ENCODE measurements at regions not wholly inside any gene's neighbourhood (a gene's known extent, or its start where the extent isn't known, plus 50 kb on each side); places are given as distances from the start of the nearest gene placed in this dataset.
"Not testable (repeated sequence)": the region's sequence is repeated elsewhere in the genome, so short reads cannot be mapped to it uniquely, and the experiment has no call there.

DNA sequence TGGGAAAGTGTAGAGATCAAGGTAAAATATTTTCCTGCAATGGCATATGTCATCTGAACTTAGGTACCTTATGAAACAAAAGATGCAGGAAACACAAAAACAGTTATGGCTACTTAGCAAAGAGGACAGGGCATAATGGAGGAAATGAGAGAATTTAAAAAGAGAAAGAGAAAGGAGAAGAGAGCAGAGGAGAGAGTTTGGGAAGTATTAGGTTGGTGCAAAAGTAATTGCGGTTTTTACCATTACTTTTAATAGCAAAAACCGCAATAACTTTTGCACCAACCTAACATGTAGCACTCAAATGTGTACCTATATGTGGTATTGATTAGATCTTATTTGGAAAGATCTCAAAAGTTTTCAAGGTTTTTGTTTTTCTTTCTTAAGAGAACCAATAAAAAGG, 160.1 kb upstream of the ACTBL2 start:
- DNase-seq, result no peak

DNA sequence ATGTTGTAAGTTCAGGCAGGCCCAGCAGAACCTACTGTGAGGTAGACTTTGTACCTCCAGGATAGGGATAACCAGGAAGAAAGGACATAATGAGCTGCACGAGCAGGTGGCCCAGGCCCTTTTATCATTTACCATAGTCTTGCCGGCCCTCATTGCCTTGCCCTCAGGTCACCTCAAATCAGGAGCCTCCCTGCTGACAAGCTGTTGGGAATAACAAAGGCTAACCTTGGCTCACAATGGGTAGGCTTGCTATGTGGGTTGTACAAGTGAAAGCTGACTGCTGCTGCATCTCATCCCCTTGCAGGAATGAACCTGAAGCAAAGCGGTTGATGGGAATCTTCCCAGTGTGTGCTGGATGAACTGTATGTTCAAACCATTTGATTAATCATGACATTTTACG, 159.5 kb upstream of the ACTBL2 start:
- no peak for DNase-seq

DNA sequence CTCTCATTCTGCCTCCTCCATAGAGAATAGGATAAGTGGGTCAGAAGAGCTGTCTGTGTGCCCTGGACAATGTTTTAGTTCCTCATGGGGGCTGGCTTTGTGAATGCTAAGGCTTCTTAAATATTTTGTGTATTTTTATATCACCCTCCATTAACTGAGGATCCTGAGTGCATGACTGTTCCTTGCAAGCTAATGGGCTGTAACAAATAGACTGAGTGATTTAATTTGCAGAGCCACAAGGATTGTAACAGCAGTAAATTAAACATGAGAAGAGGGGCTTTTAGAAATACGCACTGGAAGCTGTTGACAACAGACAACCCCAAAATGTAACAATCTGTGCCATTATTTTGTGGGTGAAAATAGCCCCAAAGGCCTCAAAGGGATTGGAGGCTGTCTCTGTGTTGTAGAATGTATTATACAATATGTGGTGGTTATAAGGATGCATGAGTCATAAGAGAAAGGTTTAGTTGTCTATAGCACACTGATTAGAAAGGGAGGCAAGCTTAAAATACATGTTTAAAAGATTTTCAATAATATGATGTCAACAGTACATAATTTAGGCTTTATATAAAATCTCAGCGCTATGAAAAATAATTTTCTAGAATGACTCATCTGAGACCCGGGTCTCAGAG, 152.7 kb upstream of the ACTBL2 start:
- DNase-seq, result no peak

DNA sequence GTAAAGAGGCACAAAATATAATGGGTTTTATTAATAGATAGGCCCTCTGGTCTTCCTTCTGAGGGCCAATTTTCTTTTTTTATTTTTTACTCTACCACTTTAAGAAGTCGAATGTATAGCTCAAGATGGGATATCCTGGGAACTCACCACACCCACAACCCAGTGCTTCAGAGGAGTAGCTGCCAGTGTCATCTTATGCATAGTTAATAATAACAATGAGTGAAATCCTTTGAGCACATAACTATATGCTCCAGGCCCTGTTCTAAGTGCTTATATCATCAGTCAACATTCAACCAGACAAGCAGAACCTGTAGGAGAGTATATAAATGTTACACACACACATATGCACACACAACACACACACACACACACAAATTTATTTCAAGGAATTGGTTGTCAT, 150.3 kb upstream of the ACTBL2 start:
- no peak for DNase-seq

DNA sequence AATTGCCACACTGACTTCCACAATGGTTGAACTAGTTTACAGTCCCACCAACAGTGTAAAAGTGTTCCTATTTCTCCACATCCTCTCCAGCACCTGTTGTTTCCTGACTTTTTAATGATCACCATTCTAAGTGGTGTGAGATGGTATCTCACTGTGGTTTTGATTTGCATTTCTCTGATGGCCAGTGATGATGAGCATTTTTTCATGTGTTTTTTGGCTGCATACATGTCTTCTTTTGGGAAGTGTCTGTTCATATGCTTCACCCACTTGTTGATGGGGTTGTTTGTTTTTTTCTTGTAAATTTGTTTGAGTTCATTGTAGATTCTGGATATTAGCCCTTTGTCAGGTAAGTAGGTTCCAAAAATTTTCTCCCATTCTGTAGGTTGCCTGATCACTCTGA, 148.5 kb upstream of the ACTBL2 start:
- not testable (repeated sequence) for DNase-seq

DNA sequence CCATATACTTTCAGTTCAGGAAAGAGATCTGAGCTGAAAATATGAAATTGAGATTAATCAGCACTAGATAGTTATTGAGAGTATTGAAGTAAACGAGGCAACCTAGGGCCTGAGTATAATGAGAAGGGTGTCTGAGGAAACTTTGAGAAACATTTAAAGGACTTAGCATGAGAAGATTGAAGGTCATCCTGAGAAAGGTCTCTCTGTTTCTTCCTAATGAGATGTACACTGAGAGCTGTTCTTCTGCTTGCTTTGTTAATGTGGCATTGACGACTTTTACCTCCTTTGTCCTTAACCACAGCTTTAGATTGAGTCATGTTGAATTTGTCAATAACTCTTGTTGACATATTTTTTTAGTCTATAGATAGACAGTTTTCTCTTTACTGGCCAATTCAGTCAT, 145.1 kb upstream of the ACTBL2 start:
- no peak for DNase-seq

DNA sequence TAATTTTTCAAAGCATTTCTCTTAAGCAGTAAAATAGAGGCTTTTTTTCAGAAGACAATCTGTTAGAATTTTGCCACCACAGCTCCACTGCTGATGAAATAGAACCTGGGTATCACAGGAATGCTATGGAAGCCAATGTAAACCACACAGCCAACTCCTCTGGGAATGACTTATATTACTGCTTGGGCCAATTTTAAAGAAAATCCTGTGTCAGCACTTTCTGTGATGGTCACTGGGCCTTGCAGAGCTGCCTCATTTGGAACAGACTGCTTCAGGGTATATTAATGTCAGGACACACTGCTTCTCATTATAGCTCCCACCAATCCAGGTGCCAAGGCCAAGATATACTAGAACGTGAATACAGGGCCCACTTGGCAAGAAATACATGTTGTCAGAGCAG, 144.1 kb upstream of the ACTBL2 start:
- DNase-seq, result no peak

DNA sequence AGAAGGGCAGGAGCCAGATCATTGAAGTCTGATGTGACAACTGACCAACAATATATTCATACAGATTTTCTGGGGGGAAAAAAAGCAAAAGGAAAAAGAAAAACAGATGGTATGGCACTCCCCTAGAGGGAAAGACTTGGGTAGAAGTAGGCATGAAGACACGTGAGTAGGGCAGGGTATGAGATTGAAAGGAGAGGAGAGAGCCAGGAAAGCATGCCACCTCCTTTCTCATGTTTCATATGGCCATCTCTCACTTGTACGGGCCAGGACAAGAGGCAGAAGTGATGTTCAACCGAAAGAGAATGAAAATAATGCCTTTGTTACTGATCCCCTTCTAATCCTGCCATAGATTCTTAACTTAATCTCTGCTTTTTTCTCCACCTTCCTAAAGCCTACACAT, 139.0 kb upstream of the ACTBL2 start:
- no peak for DNase-seq

DNA sequence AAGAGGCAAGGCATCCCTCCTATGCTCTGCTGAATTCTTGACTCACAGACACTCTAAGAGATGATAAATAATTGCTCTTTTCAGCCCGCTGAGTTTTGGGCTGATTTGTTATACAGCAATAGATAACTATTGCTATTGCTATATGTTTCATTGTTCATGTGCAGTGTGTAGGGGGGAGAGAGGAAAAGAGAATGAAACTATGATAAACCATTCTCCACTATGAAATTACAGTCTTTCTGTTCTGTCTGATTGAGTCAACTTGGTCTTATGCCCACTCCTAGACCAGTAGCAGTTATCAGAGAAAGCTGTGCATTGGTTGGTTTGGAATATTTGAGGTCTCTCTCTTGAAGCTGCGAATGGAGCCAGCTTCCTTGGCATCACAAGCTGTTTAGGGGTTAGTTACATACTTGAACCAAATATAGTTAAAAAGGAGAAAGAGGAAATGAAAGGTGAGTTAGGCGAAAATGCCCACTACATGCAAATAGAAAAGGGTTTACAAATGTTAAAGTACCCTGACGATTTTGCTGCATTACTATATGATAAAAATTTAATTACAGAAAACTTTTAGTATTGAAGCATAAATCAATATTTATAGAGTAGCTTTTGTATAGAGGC, 136.3 kb upstream of the ACTBL2 start:
- no peak for DNase-seq

DNA sequence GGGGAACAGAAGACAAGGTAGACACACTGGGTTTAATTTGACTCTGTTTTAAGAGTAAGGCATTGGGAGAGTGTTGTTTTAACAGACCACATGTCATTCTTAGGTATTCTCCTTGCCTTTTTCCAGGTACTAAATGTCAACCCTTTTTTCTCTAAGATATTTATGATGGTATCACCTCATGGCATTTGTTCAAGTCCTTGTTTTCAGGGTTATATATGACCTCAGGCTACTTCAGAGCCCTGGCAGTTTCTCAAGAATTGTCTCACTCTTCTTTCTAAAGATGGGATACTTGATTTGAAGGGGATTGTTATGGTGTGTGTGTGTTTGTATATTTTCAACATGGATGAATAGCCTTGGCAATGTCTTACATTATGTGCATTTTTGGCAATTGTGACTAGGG, 131.1 kb upstream of the ACTBL2 start:
- no peak for DNase-seq

DNA sequence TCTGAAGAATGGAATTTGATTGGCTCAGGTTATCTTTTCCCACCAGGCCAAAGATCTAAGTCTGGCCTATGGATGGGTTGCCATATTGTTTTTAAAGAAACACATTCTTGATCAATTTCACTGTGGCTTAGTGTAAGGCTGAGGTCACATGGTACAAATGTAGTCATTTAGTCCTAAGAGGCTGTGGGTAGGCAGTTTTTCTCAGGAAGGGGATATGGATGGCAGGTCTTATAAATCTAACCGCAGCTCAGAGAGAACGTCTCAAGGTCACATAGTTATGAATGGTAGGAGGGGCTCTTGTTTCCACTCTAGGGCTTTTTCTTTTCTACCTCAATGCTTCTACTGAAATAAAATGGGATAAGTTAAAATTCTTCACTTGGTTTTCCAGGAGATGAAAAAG, 128.6 kb upstream of the ACTBL2 start:
- DNase-seq, result no peak

DNA sequence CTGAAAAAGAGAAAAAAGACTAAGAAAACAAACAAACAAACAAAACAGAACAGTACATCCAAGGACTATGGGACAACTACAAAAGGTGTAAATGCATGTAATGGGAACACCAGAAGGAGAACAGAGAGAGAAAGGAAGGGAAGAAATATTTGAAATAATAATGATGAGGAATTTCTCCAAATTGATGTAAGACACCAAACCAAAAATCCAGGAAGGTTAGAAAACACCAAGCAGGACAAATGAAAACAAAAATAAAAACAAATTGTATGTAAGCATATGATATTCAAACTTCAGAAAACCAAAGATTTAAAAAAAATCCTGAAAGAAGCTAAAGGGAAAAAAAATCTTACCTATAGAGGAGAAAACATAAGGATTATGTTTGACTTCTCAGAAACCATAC, 125.9 kb upstream of the ACTBL2 start:
- no peak for DNase-seq

DNA sequence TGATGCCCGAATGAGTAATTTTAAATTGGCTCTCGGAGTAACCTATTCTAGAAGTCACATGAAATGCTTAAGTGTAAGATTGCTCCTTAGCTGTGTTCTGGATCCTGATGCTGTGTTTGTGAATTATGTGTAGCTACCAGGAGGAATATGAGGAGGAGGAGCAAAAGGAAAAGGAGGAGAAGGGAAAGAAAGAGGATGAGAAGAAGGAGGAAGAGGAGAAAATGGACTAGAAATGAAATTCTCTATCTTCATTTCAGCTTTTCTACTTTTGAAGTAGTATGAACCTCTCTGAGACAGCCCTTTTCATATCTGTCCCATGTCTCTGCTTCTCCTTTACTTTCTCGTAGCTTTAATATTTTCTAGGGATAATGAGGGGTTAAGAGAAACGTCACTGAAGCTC, 119.4 kb upstream of the ACTBL2 start:
- no peak for DNase-seq

DNA sequence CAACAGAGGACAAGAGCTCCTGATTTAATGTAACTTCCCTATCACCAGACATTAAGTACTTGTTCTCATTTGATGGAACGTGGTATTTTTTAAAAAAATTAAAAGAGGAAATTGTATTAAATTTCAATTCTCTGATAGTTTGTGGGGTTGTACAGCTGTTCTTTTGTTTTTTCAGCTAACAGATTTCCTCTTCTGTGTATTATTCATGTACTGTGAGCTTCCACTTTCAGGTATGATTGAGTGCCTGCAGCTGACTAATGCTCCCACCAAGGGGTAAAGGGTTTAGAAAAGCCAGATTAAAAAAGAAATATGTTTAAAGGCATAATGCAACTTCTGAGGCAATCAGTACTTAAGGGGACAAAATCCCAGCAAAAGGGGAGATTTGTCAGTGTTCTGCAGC, 117.7 kb upstream of the ACTBL2 start:
- no peak for DNase-seq

DNA sequence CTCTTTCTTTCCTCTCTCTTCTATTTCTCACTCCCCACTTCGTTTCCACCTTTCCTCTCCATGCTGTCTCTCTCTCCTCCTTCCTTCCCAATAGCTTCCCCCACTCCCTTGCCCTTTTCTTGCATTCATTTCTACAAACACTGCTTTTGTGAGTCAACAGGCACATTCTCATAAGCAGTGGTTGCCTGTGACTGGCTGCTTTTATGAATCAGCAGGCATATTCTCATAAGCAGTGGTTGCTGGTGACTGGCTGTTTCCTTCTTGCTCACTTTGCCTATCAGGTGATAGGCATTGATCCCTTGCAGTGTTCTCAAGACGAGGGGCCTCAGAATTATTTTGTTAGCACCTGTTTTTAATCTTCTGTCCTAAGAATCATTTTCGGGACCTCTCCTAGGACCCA, 116.1 kb upstream of the ACTBL2 start:
- DNase-seq, result no peak

DNA sequence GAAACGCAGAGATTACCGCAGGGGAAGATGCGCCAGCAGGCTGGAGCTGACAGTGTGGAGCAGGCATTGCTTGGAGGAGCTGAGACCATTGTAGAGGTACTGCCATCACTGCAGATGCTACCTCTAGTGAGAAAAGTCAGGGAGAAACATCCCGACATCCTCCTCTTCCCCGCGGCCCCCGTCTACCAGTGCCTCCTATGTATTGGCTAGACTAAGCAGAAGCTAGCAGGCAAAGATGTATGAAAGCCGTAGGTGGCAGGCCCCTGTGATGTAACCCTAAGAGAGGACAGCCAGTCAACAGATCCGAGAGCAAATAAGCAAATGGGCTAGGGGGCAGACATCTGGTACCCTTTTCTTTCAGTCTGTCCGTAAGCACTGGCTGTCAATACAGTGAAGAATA, 115.5 kb upstream of the ACTBL2 start:
- no peak for DNase-seq

DNA sequence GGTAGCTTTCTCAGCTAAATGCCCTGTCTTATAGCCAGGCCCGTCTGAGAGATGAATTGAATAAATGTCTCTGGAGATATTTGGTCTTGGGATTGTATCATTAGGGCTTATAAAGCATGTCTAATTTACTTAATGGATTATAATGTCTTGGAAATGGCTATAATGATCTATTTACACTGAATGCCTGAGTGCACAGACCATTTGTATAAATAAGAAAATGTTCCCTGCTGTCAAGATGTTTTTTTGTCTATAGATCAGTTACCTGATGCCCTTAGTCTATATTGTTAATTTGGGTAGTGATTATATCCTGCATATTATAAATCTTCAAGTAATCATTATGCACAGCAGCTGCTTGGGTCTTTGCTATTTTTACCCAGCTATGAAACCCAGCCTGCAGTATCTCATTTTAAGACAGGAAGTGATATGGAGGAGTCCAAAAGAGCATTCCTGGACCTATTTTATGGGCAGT, 112.9 kb upstream of the ACTBL2 start:
- DNase-seq, result peak; percentile 93

DNA sequence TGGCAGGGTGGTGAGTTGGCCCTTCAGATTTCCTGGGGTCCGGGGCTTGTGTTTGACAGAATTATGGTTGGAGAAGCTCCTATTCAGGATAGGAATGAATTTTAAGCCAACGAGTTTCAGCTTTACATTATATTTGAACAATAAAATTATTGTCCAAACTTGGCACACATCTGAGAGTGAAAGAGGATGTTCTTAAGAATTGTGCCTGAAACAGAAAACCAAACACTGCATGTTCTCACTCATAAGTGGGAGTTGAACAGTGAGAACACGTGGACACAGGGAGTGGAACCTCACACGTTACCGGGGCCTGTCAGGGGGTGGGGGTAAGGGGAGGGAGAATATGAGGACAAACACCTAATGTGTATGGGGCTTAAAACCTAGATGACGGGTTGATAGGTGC, 111.8 kb upstream of the ACTBL2 start:
- no peak for DNase-seq

DNA sequence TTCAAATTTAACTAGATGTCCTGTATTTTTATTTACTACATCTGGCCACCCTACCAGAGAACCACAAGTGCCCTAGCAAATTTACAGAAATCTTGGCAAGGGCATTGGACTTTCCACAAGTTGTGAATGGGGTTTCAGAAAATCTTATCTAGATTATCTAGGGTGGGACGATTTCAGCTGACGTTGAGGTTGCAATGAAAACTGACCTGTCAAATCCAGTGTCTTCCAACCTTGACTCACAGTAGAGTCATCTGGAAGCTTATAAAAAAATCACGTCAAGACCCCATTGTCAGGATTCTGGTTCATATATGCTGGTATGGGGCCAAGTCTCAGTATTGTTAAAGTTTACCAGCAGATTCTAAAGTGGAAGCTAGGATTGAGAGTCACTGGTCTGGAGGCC, 109.6 kb upstream of the ACTBL2 start:
- no peak for DNase-seq

DNA sequence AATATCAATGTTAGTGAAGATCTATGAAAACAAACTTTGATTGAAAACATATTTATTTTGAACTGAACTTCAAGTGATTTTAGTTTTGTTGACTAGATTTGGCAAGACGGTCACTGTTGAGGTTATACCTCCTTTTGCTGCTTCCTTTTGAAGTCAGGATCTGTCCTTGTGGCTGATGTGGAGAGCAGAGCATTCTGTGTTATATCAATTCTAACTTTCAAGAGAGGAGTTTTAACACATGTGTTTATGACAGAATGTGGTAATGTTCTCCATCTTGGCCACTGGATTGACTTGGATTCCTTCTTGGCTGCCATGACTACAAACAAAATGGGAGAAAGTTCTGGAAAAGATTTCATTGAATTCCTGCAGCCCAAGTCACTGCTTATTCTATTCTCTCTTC, 104.0 kb upstream of the ACTBL2 start:
- DNase-seq, result no peak

DNA sequence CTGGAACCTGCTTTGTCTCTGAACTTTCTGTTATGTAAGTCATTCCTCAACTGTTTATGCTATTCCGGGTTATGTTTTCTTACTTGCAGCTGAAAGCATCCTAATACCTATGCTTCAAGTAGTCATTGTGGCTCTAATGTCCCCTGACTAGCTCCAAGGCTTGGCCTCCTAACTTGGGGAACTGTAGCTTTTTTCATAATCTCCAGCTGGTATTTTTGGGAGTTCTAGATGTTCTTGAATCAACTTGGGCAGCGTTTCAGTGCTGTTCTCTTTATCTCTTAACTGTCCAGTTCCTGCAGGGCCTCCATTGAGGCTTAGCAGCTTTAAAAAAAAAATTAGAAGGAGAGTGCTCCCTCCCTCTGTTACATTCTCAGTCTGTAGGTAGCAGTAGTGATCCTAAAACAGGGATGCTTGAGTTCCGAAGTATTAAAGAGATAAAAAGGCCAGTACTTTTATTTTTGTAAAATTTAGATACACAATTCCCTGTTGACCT, 100.0 kb upstream of the ACTBL2 start:
- no peak for DNase-seq

DNA sequence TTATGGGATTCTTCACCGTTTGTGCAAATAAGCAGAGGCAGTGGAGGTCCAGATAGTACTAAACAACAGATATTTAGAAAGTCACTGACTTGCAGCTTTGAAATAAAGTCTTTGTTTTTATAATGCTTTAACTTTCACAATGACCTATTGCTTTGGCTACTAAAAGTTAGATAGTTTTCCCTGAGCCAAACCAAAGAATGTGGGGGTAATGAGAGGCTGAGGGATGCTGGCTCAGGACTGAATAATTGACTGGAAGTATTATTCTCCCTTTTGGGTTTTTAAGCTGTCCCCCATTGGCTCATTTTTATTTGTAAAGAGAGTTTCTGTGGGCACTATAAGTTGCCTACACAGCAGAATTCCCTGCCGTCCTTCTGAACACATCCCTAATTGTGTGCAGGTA, 99.2 kb upstream of the ACTBL2 start:
- DNase-seq, result no peak

DNA sequence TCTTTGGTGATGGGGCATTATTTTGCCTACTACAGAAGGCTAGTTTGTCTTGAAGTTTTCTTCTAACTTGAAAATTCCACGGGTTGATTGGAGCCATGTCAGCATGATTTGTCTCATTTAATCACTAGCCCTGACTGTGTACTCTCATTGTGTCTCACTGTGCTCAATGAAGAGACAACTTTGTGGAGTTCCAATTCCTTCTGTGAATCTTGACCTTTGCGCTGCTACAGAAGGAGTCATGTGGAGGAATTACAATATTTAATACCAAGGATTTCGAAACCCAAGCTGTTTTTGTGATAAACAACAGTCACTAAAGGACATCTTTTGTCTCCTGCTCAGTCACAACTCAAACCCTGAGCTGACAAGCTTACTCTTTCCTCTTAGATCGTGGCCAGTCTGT, 98.6 kb upstream of the ACTBL2 start:
- DNase-seq, result no peak

DNA sequence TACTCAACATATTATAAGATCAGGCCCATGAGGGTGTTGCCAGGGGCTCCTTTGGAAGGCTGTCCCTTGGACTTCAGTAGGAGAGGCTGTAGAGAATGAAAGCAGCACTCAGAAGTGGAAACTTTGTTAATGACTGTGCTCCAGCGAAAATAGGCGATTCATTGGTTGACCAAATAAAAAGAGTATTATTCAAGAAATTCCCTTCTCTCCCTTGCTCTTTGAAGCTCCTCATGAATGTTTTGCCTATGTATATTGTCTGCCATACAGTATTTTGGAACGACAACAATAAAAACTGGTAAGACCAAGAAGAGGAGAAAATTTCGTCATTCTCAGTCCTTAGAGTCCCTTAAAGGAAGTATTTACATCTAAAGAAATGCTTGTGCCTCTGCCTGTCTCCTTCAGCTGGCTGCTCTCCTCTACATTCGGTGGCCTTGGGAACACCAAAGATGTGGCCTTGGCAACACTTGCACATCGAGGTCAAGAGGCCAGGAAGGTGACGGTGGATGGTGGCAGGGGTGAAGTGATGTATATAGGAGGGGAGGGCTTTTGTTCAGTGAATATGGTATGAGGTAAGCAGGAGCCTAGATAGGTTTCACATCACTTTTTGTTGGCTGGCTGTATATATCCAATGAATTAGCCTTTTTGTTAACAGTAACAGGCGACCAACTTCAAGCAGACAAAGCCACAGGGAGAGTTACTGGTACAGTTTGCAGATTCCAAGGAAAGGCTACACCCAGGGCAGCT, 95.0 kb upstream of the ACTBL2 start:
- DNase-seq, result no peak

Measured in NCI-H1436 treated with DMSO at 0.1 percent for 48 hours (cell line).